DMS79 (cell line): ENCODE measurements at regions not wholly inside any gene's neighbourhood (a gene's known extent, or its start where the extent isn't known, plus 50 kb on each side); places are given as distances from the start of the nearest gene placed in this dataset.
A peak's percentile ranks its signal among the peaks of the same experiment; 100 is the strongest.

Source experiments
- DNase-seq: peaks from one replicate; lab custom pipeline; 2025; lab: John Stamatoyannopoulos, UW

GRCh38 chr14:80446356-80446755 is 235.1 kb upstream of the DIO2 start:
- no peak for DNase-seq

GRCh38 chr14:80445605-80446004 is 234.3 kb upstream of the DIO2 start:
- DNase-seq, result no peak

- no peak for DNase-seq
Observed at GRCh38 chr14:80434574-80435321, 223.4 kb upstream of the DIO2 start.

- DNase-seq, result no peak
Observed at GRCh38 chr14:80433811-80434210, 222.5 kb upstream of the DIO2 start.

- DNase-seq, result no peak
Observed at GRCh38 chr14:80428671-80429070, 217.4 kb upstream of the DIO2 start.

GRCh38 chr14:80428171-80428570 is 216.9 kb upstream of the DIO2 start:
- DNase-seq, result no peak

GRCh38 chr14:80427101-80427500 is 215.8 kb upstream of the DIO2 start:
- no peak for DNase-seq

GRCh38 chr14:80426683-80427082 is 215.4 kb upstream of the DIO2 start:
- DNase-seq, result no peak

- DNase-seq, result no peak
Observed at GRCh38 chr14:80425686-80426085, 214.4 kb upstream of the DIO2 start.

GRCh38 chr14:80419769-80420168 is 208.5 kb upstream of the DIO2 start:
- no peak for DNase-seq

GRCh38 chr14:80419345-80419744 is 208.0 kb upstream of the DIO2 start:
- DNase-seq, result no peak

GRCh38 chr14:80415636-80416035 is 204.3 kb upstream of the DIO2 start:
- no peak for DNase-seq

GRCh38 chr14:80414080-80414479 is 202.8 kb upstream of the DIO2 start:
- DNase-seq, result no peak

- no peak for DNase-seq
Observed at GRCh38 chr14:80404413-80404812, 193.1 kb upstream of the DIO2 start.

- DNase-seq, result peak; percentile 74
Observed at GRCh38 chr14:80403036-80403435, 191.7 kb upstream of the DIO2 start.

GRCh38 chr14:80395031-80395430 is 183.7 kb upstream of the DIO2 start:
- DNase-seq, result no peak

GRCh38 chr14:80393766-80394165 is 182.5 kb upstream of the DIO2 start:
- DNase-seq, result peak; percentile 90

GRCh38 chr14:80390906-80391305 is 179.6 kb upstream of the DIO2 start:
- DNase-seq, result no peak

GRCh38 chr14:80388980-80389711 is 177.8 kb upstream of the DIO2 start:
- DNase-seq, result no peak

GRCh38 chr14:80387563-80387981 is 176.3 kb upstream of the DIO2 start:
- no peak for DNase-seq

GRCh38 chr14:80385336-80385735 is 174.0 kb upstream of the DIO2 start:
- DNase-seq, result no peak

- DNase-seq, result no peak
Observed at GRCh38 chr14:80383223-80383622, 171.9 kb upstream of the DIO2 start.

- DNase-seq, result no peak
Observed at GRCh38 chr14:80381807-80382363, 170.6 kb upstream of the DIO2 start.
